ENCODE measurements at regions not wholly inside any gene's neighbourhood (a gene's known extent, or its start where the extent isn't known, plus 50 kb on each side); places are given as distances from the start of the nearest gene placed in this dataset.

GRCh38 chr1:70820995-70821394, 226.6 kb downstream of the PTGER3 start:
- no peak for TF ChIP-seq POLR2AphosphoS5 (IDR thresholded peaks at IDR 0.05)
- no peak for TF ChIP-seq CTCF (IDR thresholded peaks at IDR 0.05)
- no peak for TF ChIP-seq POLR2A (IDR thresholded peaks at IDR 0.05)

Data from suprapubic skin (tissue), 4 donors.